ENCODE measurements at regions not wholly inside any gene's neighbourhood (a gene's known extent, or its start where the extent isn't known, plus 50 kb on each side); places are given as distances from the start of the nearest gene placed in this dataset.

GRCh38 chr4:8778760-8779159 is 92.9 kb downstream of the HMX1 start:
- intact Hi-C loops (cut with micrococcal nuclease; ENCODE audit: unreplicated experiment), result no loop called here
- Histone ChIP-seq H3K4me1 (ENCODE audit: insufficient read depth, low read length, poor library complexity, severe bottlenecking) (no peaks in the 10 kb centered on the region), H3K9me3 (ENCODE audit: low read depth, low read length, poor library complexity, severe bottlenecking) (no peaks in the 10 kb centered on the region), H3K27me3 (replicated peaks; ENCODE audit: insufficient read depth, low read depth, low read length, poor library complexity) (no peaks in the 10 kb centered on the region), H3K36me3 (ENCODE audit: insufficient read depth, low read length, poor library complexity, severe bottlenecking) (no peaks in the 10 kb centered on the region), H3K4me3 (ENCODE audit: low read depth, low read length, poor library complexity, severe bottlenecking) (no peak overlapping the region), H3K27ac (ENCODE audit: low read depth, low read length, poor library complexity, severe bottlenecking) (no peak overlapping the region)
- ChIA-PET POLR2A (ENCODE audit: low non-redundant PET) (no interaction called here), CTCF (no interaction called here)
- no peak for TF ChIP-seq EZH2 (IDR thresholded peaks at IDR 0.05; ENCODE audit: borderline replicate concordance, low read depth, low read length, poor library complexity, severe bottlenecking)
- TF ChIP-seq, protein P1, sequence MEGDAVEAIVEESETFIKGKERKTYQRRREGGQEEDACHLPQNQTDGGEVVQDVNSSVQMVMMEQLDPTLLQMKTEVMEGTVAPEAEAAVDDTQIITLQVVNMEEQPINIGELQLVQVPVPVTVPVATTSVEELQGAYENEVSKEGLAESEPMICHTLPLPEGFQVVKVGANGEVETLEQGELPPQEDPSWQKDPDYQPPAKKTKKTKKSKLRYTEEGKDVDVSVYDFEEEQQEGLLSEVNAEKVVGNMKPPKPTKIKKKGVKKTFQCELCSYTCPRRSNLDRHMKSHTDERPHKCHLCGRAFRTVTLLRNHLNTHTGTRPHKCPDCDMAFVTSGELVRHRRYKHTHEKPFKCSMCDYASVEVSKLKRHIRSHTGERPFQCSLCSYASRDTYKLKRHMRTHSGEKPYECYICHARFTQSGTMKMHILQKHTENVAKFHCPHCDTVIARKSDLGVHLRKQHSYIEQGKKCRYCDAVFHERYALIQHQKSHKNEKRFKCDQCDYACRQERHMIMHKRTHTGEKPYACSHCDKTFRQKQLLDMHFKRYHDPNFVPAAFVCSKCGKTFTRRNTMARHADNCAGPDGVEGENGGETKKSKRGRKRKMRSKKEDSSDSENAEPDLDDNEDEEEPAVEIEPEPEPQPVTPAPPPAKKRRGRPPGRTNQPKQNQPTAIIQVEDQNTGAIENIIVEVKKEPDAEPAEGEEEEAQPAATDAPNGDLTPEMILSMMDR (conservative IDR thresholded peaks at IDR 0.05; ENCODE audit: low read depth, low read length), result no peak
- no peak for DNase-seq (ENCODE audit: low spot score)
- no TSS peak for BruUV-seq (replicated peaks)

GRCh38 chr4:8778291-8778690 is 93.3 kb downstream of the HMX1 start:
- intact Hi-C loops (cut with micrococcal nuclease; ENCODE audit: unreplicated experiment), result no loop called here
- BruUV-seq (replicated peaks), result no TSS peak
- H3K27ac ChIP-seq (ENCODE audit: low read depth, low read length, poor library complexity, severe bottlenecking), result no peak overlapping the region
- no peak for DNase-seq (ENCODE audit: low spot score)
- ChIA-PET CTCF (no interaction called here), POLR2A (ENCODE audit: low non-redundant PET) (no interaction called here)
- TF ChIP-seq, protein P1 (conservative IDR thresholded peaks at IDR 0.05; ENCODE audit: low read depth, low read length), result no peak
- TF ChIP-seq EZH2 (IDR thresholded peaks at IDR 0.05; ENCODE audit: borderline replicate concordance, low read depth, low read length, poor library complexity, severe bottlenecking), result no peak
- no peaks in the 10 kb centered on the region for H3K4me1 ChIP-seq (ENCODE audit: insufficient read depth, low read length, poor library complexity, severe bottlenecking)
- H3K9me3 ChIP-seq (ENCODE audit: low read depth, low read length, poor library complexity, severe bottlenecking), result no peaks in the 10 kb centered on the region
- peaks cover 2% of the 10 kb centered on the region for H3K27me3 ChIP-seq (replicated peaks; ENCODE audit: insufficient read depth, low read depth, low read length, poor library complexity)
- H3K36me3 ChIP-seq (ENCODE audit: insufficient read depth, low read length, poor library complexity, severe bottlenecking), result no peaks in the 10 kb centered on the region
- no peak overlapping the region for H3K4me3 ChIP-seq (ENCODE audit: low read depth, low read length, poor library complexity, severe bottlenecking)

GRCh38 chr4:8777320-8778196 is 94.1 kb downstream of the HMX1 start:
- ChIA-PET POLR2A (ENCODE audit: low non-redundant PET) (no interaction called here), CTCF (no interaction called here)
- intact Hi-C loops (cut with micrococcal nuclease; ENCODE audit: unreplicated experiment), result no loop called here
- BruUV-seq (replicated peaks), result no TSS peak
- peaks cover 3% of the 10 kb centered on the region for H3K27me3 ChIP-seq (replicated peaks; ENCODE audit: insufficient read depth, low read depth, low read length, poor library complexity)
- H3K4me1 ChIP-seq (ENCODE audit: insufficient read depth, low read length, poor library complexity, severe bottlenecking), result no peaks in the 10 kb centered on the region
- no peak overlapping the region for H3K27ac ChIP-seq (ENCODE audit: low read depth, low read length, poor library complexity, severe bottlenecking)
- DNase-seq (ENCODE audit: low spot score), result no peak
- TF ChIP-seq, protein P1 (conservative IDR thresholded peaks at IDR 0.05; ENCODE audit: low read depth, low read length), result no peak
- TF ChIP-seq EZH2 (IDR thresholded peaks at IDR 0.05; ENCODE audit: borderline replicate concordance, low read depth, low read length, poor library complexity, severe bottlenecking), result no peak
- no peaks in the 10 kb centered on the region for H3K36me3 ChIP-seq (ENCODE audit: insufficient read depth, low read length, poor library complexity, severe bottlenecking)
- no peaks in the 10 kb centered on the region for H3K9me3 ChIP-seq (ENCODE audit: low read depth, low read length, poor library complexity, severe bottlenecking)
- H3K4me3 ChIP-seq (ENCODE audit: low read depth, low read length, poor library complexity, severe bottlenecking), result no peak overlapping the region

Measured in A673 (cell line).